Inferior parietal cortex (tissue), 1 donor: ENCODE measurements at regions not wholly inside any gene's neighbourhood (a gene's known extent, or its start where the extent isn't known, plus 50 kb on each side); places are given as distances from the start of the nearest gene placed in this dataset.

Experiments used
- DNase-seq: peaks from one replicate; pipeline ENCODE4 v3.0.0-alpha.2; 2016; ENCODE audit errors: extremely low spot score

GRCh38 chr9:11713077-11713476, 980.1 kb upstream of the TYRP1 start:
- DNase-seq = no peak

DNA sequence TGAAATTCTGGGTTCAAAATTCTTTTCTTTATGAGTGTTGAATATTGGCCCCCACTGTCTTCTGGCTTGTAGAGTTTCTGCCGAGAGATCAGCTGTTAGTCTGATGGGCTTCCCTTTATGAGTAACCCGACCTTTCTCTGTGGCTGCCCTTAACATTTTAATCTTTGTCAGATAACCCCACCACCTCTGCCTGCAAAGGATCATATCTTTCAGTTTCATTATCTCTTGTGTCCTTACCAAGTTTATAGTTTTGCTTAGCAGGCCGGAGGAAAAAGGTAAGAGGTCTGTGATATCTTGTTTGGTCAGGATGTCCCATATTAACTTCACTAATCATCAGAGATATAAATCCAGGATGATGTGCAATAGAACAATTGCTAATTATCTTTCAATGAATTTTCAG, 970.2 kb upstream of the TYRP1 start:
- DNase-seq = no peak

- DNase-seq = no peak
These were observed 966.5 kb upstream of the TYRP1 start for GRCh38 chr9:11726659-11727058.

DNA sequence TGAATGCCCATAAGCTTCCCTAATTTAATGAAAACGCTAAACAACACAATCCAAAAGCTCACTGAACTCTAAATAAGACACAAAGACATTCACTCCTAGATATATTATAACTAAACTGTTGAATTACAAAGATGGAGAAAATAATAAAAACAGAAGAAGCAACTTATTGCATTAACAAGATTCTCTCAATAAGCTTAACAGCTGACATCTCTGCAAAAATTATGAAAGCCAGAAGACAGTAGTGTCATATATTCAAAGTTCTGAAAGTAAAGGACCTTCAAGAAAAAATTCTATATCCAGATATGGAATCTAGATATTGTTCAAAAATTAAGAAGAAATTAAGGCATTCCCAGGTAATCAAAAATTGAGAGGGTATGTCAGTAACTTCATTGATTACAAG, 957.8 kb upstream of the TYRP1 start:
- no peak for DNase-seq

- DNase-seq = no peak
These were observed 950.7 kb upstream of the TYRP1 start for GRCh38 chr9:11742471-11742870.

DNA sequence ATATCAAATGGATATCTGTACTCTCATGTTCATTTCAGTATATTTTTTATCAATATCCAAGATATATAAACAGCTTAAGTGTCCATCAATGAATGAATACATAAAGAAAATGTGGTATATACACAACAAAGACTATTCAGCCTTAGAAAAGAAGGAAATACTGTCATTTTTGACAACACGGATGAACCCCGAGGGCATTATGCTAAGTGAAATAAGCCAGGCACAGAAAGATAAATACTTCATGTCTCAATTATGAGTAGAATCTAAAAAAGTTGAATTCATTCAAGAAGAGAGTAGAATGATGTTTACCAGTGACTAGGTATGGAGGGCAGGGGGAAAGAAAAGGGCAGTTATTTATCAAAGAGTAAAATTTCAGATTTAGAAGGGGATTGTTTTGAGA, 949.8 kb upstream of the TYRP1 start:
- no peak for DNase-seq

DNA sequence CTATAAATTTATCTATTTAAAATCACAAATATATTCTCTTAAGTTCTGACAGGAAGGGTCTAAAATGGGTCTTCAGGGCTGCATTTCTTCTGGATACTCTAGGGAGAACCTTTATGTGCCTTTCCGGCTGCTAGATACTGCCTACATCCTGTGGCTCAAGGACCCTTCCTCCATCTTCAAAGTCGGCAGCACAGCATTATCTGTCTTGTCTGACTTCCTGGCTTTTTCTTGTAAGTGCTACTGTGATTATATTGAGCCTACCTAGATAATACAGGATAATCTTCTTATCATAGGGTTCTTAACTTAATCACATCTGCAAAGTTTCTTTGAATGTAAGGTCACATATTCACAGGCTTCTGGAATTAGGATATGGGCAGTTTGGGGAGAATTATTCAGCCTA, 943.8 kb upstream of the TYRP1 start:
- no peak for DNase-seq

DNA sequence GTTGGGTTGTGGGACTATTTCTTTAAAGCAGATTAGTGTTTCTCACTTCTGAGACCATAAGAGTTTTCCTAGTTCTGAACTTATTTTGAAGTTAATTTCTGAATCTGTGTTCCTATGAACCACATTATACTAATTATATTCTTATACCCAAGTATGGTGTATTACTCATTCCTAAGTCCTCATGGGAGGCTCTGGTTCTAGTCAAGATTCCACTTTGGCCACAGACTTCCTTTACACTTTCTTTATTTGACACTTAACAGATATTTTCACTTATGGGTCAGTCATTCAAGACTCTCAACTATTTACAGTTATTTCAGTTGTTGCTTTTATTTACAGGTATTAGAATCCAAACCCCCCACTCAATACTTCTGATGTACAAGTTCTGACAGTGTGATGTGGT, 937.2 kb upstream of the TYRP1 start:
- no peak for DNase-seq

- DNase-seq = no peak
These were observed 935.8 kb upstream of the TYRP1 start for GRCh38 chr9:11757408-11757807.

GRCh38 chr9:11758016-11758415, 935.2 kb upstream of the TYRP1 start:
- DNase-seq = no peak

DNA sequence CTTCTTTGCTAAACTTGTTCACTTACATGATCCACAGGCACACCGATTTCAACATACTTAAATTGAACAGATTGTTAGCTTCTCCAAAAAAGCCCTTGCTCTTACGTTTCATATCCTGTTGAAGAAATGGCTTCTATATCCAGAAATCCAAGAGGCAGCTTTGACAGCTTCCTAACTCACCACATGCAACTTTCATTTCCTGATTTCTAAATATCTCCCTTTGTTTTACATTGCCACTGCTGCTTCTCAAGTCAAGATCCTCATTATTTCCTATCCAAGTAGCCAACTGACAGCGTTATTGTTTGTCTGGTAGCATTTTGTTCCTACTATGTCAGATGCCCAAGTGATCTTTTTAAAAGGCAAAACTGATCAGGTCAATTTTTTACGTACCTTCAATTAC, 913.2 kb upstream of the TYRP1 start:
- DNase-seq = no peak

DNA sequence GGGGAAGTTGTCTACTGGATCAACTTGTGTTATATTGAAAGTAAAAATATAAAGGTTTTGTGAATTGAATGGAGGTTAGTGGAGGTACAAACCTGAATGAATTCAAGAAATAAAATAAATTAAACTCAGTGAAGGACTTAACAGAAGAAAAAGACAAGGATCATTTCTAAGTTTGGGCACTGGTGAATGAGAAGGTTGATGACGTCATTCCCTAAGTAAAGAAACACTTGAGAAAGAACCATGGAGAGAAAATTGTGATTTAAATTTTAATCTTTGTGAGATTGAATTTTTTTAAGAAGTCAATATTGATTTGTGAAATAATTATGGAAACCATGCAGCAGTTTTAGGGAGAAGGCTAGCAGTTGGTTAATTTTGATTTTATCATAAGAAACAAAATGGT, 900.3 kb upstream of the TYRP1 start:
- DNase-seq = no peak

DNA sequence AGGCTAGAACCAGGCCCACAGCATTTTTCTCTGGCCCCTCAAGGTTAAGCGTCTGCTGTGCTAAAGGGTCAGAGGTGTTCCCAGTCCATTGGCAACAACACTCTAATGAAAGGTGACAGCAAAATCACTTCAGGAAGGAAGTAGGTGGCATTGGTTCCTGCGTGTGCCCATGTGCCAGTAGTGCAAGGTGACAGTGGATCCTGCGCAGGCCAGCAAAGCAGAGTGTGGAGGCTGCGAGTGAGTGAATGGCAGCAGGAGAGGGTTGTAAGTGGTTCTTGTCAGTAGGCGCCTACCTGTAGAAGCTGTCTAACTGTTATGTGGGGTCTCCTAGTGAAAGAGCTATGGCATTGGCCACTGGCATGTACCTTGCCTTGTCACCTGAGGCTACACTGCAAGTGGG, 898.2 kb upstream of the TYRP1 start:
- DNase-seq = no peak

- DNase-seq = no peak
These were observed 887.2 kb upstream of the TYRP1 start for GRCh38 chr9:11805969-11806368.

DNA sequence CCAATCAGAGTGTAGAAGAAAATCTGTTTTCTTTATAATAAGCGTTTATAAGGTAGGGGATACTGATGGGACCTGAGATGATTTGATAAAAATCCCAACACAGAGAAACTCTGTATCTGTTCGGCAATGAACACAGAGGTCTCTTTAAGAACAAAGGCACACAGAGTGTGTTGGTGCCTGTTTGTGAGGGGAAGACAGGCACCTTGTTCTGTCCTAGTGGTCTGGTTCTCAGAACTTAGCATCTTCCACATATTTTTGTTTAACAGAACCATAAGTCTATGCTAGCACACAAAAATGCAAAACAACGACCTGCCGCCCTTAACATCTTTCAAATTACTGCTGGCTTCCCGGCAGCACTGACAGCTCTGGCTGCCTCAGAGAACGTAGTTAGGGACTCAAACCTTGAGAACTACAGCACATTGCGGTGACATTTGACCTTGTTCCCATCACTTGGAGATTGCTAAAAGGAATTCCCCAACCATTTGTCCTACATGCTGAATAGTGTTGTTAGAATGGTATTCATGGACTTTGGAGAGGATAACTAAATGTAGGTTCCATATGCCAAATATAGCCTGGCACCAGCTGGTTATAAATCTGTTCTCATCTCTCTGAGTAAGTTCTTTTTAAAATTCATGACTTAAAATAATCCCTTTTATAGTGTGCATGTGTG, 871.7 kb upstream of the TYRP1 start:
- DNase-seq = peak; percentile 60

GRCh38 chr9:11828201-11828600, 865.0 kb upstream of the TYRP1 start:
- no peak for DNase-seq

- no peak for DNase-seq
These were observed 860.1 kb upstream of the TYRP1 start for GRCh38 chr9:11833056-11833455.

GRCh38 chr9:11868795-11869194, 824.4 kb upstream of the TYRP1 start:
- no peak for DNase-seq

- DNase-seq = no peak
These were observed 821.3 kb upstream of the TYRP1 start for GRCh38 chr9:11871852-11872251.

- no peak for DNase-seq
These were observed 820.7 kb upstream of the TYRP1 start for GRCh38 chr9:11872471-11872870.

- DNase-seq = no peak
These were observed 818.8 kb upstream of the TYRP1 start for GRCh38 chr9:11874414-11874813.

DNA sequence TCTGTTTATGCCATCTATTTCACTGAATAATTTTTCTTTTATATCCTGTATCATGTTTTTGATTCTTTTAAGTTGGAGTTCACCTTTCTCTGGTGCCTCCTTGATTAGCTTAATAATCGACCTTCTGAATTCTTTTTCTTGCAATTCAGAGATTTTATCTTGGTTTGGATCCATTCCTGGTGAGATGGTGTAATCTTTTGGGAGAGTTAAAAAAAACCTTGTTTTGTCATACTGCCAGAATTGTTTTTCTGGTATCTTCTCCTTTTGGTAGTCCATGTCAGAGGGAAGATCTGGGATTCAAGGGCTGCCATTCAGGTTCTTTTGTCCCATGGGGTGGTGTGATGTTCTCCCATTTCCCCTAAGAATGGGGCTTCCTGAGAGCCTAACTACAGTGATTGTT, 800.8 kb upstream of the TYRP1 start:
- DNase-seq = no peak

DNA sequence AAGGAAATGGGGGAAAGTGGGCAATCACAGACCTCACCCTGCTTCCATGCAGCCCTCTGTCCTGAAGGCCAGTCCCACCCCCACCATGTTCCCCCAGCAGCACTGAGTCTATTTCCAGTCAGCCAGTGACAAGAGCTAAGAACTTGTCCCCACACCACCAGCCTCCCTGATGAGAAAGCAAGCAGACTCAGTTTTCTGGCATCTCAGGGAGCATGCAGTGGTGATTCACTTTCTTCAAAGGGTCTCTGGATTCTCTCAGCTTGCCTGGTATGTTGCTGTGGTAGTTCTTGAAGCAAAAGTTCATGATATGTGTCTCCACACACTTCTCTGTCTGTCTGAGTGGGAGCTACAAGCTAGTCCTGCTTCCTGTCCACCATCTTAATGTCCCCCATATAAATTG, 799.9 kb upstream of the TYRP1 start:
- DNase-seq = no peak

GRCh38 chr9:11894136-11894535, 799.0 kb upstream of the TYRP1 start:
- DNase-seq = no peak
